HS-5 (cell line): ENCODE measurements at regions not wholly inside any gene's neighbourhood (a gene's known extent, or its start where the extent isn't known, plus 50 kb on each side); places are given as distances from the start of the nearest gene placed in this dataset.
"Not testable (repeated sequence)": the region's sequence is repeated elsewhere in the genome, so short reads cannot be mapped to it uniquely, and the experiment has no call there.

ENCODE experiments used
- DNase-seq: peaks from one replicate; pipeline ENCODE4 v3.0.0-alpha.2; 2012; ENCODE audit warnings: low read depth

DNA sequence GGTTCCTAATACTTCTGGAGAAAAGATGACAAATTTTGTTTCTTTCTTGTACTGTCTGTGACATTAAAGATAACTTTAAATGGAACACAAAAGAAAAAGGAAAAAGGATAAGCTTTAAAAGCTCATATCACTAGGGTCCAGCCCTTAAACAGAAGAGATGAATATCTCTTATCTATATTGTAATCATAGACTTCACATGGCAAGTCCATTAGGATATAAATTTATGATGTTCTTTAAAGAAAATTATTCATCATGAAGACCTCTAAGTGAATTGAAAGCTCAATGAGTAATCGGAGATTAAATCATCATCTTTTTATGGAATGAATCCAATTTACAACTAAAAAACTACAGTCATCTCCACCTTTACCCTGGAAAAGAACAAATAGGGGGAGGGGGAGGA is 111.6 kb upstream of the SATB2 start:
- DNase-seq, result peak; percentile 6

DNA sequence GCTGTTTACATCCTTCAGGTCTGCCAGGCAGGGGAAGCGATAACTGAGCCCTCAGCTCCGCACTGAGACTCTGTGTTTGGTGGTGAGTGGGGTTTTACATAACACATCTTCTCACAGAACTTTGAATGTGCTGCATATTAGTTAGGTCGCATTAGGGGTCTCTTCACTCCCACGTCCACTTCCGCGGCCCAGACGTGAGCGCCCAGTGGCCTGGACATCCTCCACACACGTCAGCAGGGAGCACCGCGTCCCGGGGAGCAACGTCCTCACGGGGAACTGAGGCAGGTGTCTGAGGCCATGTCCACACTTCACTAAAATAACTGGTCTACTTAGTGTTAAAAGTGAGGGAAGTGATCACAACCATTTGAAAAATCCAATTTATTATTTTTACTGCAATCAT is 100.4 kb upstream of the SATB2 start:
- no peak for DNase-seq

DNA sequence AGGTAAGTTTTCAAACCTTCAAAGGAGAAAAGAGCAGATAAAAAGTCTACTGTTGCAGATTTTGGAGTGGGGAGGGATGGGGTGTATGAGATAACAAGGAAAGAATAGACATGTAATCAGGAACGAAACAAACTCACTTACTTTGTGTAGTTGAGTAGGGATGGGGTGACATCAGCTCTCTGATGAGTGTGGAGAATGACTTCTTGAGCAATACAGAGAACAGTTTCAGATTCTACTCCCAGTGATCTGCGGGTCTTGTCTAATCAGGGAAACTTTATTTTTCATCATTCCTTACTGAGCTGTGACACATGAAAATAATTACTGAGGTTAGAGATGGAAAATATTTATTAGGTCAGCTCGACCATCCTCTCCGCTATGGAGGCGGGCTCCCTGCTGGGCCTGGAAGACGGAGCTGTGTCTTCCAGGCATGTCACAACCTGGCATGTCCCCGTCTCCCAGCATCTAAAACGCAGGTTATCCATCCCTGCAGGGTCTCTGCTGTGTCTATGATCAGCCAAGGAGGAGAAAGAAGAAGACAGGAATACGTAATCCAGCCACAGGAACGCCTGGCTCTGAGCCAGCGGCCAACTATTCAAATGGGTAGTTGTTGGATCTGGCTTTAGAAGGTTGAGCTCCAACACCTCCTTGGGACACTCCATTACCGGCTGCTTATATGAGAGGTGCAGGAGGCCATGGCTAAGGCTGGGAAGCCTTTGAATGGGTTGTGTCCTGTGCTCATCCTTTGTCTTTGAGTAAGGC is 99.0 kb upstream of the SATB2 start:
- no peak for DNase-seq

DNA sequence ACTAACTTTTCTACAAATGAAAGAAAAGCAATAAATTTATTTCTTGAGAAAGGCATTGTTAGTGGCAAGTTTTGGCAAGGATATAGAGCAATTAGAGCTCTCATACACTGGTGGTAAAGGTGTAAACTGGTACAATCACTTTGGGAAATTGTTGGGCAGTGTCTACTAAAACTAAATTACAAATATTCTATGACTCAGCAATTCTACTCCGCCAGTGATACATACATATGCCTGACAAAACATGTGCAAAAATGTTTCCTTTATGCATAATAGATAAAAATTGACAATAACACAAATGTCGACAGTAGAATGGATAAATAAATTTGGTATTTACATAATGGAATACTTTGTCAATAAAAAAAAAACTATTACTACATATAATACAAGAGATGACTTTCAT is 96.3 kb upstream of the SATB2 start:
- DNase-seq, result no peak

DNA sequence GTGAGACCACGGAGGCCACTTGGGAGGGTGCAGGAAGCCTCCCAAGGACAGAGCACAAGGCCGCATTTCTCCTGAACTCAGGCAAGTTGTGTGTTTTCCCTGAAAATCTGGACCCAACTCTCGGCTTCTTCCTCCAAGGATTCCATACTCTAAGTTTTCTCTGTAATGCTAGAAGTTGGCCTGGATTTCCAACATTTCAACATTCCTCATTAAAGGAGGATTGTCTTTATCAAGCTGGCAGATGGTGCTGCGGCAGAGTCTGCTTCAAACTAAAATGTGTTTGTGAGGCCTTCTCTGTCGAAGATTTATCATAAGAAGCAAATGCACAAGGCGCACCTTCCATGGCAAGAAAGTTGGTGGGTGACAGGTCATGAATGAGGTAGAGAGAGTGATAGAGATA is 94.4 kb upstream of the SATB2 start:
- no peak for DNase-seq

DNA sequence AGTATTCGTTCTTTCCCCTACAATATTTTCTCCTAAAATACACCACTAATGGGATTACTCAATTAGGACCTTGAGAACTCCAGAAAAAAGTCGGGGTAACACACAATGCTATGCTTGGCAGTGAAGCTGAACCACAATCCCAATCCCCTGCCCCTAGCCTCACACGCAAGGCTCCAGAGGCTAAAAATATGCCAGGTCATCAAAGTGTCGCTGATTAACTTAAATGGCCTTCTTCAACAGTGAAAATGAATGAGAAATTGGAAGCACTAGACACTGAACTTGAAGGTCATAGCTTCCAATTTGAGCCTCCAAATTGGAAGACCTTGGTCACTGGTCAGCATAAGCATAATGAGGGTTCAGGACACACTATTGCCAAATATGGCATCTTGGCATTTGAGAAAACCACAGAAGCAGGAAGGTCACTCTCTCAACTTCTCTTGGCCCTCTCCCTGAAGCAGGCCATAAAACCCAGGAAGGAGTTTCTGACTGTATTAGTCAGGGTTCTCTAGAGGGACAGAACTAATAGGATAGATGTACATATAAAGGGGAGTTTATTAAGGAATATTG is 86.0 kb upstream of the SATB2 start:
- DNase-seq, result no peak

DNA sequence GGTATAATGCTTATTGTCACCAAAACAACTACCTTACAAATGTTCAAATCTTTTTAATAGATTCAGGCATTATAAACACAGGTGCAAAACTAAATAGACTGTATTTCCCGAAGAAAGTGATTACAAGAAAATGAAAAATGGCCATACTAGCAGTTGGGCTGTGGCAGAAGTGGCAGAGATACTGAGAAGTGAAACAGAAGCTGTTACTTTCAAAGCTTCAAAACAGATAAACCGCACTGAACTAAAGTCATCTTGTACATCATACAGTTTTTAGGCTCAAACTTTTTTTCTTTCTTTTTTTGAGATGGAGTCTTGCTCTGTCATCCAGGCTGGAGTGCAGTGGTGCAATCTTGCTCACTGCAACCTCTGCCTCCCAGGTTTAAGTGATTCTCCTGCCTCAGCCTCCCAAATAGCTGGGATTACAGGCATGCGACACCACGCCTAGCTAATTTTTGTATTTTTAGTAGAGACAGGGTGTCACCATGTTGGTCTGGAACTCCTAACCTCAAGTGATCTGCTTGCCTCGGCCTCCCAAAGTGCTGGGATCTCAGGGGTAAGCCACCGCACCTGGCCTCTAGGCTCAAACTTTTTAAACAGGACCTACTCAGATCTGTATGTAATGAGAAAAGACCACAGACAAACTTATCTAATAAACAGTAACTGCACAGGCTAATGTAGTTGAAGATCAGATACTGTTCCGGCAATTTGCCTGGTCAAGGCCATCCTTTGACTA is 77.9 kb upstream of the SATB2 start:
- no peak for DNase-seq

DNA sequence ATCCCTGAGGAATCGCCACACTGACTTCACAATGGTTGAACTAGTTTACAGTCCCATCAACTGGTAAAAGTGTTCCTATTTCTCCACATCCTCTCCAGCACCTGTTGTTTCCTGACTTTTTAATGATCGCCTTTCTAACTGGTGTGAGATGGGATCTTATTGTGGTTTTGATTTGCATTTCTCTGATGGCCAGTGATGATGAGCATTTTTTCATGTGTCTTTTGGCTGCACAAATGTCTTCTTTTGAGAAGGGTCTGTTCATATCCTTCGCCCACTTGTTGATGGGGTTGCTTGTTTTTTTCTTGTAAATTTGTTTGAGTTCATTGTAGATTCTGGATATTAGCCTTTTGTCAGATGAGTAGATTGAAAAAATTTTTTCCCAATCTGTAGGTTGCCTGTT is 76.1 kb upstream of the SATB2 start:
- not testable (repeated sequence) for DNase-seq

DNA sequence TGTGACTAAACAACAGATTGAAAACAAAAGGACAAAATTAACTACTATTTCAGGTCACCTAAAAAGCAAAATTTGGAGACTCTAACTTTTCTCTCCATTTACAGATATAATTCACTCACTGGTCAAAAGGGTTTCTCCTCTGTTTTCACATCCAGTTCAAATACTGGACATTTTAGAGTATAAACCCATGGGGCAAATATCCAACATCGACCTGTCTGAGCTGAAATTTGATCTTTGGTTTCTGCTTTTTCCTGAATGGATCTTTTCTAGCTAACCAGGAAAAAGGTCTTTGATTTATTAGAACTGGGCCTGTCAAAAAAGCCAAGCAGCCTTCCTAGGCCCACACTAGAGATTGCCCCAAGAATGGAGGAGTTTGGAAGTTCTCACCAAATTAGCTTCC is 69.3 kb upstream of the SATB2 start:
- no peak for DNase-seq

DNA sequence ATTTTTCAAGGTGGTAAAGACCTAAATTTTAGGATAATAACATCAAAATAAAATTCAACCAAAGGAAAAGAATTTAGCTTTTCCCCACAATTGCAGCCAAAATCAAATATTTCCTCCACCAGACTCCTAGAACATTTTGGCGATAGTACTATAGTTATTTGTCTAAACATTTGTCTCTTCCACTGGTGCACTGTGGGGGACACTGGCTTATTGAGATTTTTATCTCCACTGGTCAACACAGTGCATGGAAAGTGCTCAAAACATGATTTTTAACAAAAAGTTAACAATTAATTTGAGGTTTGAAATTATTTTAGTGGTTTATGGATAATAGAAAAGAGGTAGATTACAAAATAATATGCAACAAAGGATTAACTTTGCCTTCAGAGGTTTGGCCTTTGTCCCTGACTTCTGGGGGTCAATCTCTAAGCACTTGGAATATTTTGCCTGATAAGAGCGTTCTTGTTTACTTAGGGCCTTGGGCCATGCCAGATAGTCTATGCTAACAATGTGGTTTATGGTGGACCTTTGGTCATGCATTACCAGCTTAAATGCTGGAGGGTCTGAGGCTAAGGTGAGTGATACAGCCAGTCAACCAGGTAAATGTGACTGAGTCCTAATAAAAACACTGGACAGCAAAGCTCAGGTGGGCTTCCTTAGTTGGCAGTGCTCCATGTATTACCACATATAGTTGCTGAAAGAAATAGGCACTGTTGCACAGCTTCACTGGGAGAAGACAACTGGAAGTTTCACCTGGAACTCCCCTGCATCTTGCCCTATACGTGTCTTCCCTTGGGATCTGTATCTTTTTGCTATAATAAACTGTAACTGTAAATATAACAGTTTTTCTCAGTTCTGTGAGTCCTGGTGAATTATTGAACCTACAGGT is 67.2 kb upstream of the SATB2 start:
- DNase-seq, result no peak

DNA sequence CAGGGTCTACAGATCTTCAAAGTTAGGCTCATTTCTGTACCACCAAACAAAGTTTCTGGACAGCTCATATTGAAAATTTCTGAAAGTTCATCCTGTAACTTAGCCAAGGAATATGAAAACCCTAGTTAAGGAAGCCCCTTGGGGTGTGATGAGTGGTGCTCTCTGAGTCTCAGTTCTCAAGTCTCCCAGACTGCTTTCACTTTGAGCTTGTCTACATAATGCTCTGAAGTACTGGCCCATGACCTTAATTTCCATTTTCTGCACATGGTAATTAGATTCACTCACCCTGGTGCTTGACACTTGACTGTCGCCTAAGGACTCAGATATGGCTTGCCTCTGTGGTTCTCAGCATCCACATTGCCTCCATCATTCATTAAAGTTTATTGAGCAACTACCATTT is 51.7 kb upstream of the SATB2 start:
- no peak for DNase-seq
